ENCODE measurements at regions not wholly inside any gene's neighbourhood (a gene's known extent, or its start where the extent isn't known, plus 50 kb on each side); places are given as distances from the start of the nearest gene placed in this dataset.

GRCh38 chr10:10164848-10165247, 852.8 kb upstream of the CELF2 start:
- TF ChIP-seq EP300 (IDR thresholded peaks at IDR 0.05) (no peak), CTCF (IDR thresholded peaks at IDR 0.05) (no peak)
